Putamen (tissue), 1 donor: ENCODE measurements at regions not wholly inside any gene's neighbourhood (a gene's known extent, or its start where the extent isn't known, plus 50 kb on each side); places are given as distances from the start of the nearest gene placed in this dataset.

ENCODE experiments used
- DNase-seq: peaks from one replicate; pipeline ENCODE4 v3.0.0-alpha.2; 2016; ENCODE audit warnings: low spot score

DNA sequence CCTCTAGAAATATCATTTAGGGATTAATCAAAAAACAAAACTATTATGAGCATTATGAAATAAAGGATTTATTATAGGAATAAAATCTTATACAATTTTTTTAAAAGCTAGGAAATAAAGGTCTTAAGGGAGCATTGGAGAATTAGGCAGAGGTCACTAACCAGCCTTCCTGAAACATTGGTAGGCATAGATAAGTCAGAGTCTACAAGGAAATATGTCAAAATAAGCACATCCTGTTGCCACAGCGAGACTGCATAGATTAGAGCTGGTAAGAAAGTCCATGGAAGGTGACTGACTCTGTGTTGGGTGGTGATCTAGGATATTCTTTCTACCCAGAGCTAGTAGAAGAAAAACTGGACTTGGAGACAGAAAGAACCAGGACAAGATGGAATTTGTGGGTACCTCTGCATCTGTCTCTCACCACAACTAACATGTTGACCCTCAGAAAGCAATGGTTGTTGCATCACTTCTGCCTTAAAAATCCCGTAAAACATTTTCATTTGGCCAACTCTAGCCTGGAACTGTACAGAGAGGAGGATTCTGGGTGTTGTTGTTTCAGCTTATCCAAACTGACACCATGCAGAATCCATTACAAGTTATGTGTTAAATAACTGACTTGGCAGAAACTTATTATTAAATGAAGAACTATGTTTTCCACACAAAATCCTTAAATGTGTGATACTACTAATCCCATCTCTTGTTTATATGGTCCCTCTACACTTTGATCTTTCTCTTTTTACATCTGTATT lies 77.1 kb downstream of the FBXO5 start:
- no peak for DNase-seq

DNA sequence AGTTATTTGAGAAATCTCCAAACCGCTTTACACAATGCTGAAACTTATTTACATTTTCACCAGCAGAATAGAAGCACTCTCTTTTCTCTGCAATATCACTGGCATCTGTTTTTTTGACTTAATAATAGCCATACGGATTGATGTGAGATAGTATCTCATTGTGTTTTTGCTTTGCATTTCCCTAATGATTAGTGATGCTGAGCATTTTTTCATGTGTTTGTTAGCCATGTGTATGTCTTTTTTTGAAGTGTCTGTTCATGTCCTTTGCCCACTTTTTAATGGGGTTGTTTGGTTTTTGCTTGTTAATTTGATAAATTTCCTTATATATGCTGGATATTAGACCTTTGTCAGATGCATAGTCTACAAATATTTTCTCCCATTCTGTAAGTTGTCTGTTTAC lies 73.6 kb downstream of the FBXO5 start:
- no peak for DNase-seq

DNA sequence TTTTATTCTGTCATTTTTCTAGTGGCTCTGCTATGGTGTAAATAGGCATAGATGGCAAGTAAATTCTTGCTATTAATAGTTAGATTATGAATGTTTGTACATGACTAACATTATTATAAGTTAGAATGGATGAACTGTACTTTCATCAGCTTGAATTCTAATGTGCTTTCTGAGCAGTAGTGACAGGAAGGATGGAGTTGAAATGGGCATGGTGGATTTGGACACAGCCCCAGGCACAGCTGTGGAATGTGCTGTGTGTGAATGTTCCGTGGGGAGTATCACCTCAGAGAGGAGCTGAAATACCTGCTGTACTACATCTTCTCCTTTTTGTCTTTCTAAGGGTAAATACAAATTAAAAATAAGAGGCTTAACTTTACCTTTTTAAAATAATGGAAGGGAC lies 66.8 kb downstream of the FBXO5 start:
- DNase-seq, result no peak

DNA sequence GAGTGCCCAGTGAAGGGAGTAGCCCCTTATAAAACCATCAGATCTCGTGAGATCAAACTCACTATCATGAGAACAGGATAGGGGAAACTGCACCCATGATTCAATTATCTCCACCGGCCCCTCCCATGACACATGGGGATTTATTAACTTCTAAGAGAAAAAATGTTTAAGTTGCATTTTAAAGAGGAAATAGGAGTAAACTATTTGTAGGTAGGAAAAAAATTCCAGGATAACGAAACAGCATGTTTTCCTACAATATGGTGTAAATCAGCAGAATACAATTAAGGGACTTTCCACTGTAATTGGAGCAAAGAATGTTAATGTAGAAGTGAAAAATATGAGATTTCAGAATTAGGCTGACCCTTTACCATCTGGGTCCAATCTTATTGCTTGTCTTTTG lies 63.9 kb downstream of the FBXO5 start:
- DNase-seq, result no peak

DNA sequence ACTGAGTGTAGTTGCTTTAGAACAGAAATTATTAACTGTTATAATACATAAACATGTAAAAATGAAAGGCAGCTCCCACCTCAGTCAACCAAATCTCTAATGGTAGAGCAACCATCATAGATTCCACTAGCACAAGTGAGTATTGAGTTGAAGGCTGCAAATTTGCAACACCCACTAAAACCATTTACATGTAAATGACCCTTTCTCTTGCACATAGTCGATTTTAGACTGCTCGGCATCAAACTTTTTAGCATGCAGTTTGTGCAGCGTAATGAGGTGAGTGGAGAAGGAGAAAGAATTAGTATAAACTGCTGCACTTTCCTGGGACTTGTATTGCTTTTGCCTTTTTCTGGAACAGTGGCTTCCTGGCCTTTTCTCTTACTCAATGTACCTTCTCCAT lies 62.8 kb downstream of the FBXO5 start:
- no peak for DNase-seq
